Panc1 (cell line): ENCODE measurements at regions not wholly inside any gene's neighbourhood (a gene's known extent, or its start where the extent isn't known, plus 50 kb on each side); places are given as distances from the start of the nearest gene placed in this dataset.

ENCODE experiments used
- ATAC-seq: fragments of 200-7000 bp; cut with Tn5 transposase; 2 replicates; pipeline ENCODE4 v1.9.1; 2020; ENCODE audit warnings: mild to moderate bottlenecking, moderate library complexity
- BruUV-seq: library from RNA; stranded (reverse); fragments of 400-500 nt; replicated peaks from 2 replicates; lab custom pipeline; 2021; lab: Mats Ljungman, UMichigan
- CTCF ChIA-PET: fragments of 300-600 bp; sonication (Branson Sonifier 250); formaldehyde crosslinking; loops from one replicate; lab custom pipeline; 2022; ENCODE audit warnings: antibody characterized with exemption; lab: Charles Lee
- POLR2A ChIA-PET: fragments of 300-600 bp; sonication (Branson Sonifier 250); formaldehyde crosslinking; loops from one replicate; lab custom pipeline; 2022; ENCODE audit warnings: antibody characterized with exemption; lab: Charles Lee
- DNase-seq: peaks from one replicate; pipeline ENCODE4 v3.0.0-alpha.2; 2010; ENCODE audit warnings: low read depth, low spot score
- H3K27ac ChIP-seq: 2 replicates; pipeline ENCODE4 v1.5.1; 2011; ENCODE audit warnings: mild to moderate bottlenecking, low read length, inconsistent platforms
- H3K27me3 ChIP-seq: fragments of 200-500 bp; sonication (Bioruptor generic); 2 replicates; pipeline ENCODE4 v1.6.0; 2014; ENCODE audit warnings: low read length, inconsistent platforms; ENCODE audit not compliant: control insufficient read depth, insufficient read depth
- H3K36me3 ChIP-seq: fragments of 200-500 bp; sonication (Bioruptor generic); 2 replicates; pipeline ENCODE4 v1.5.1; 2014; ENCODE audit warnings: inconsistent platforms, mild to moderate bottlenecking, low read length, moderate library complexity; ENCODE audit not compliant: control insufficient read depth, insufficient read depth
- H3K4me1 ChIP-seq: 2 replicates; pipeline ENCODE4 v1.5.1; 2011; ENCODE audit warnings: inconsistent platforms, mild to moderate bottlenecking, low read length, moderate library complexity; ENCODE audit not compliant: control insufficient read depth, insufficient read depth
- H3K4me3 ChIP-seq, 2 experiments: 2 replicates each; pipeline ENCODE4 v1.5.1; 2011 to 2012; ENCODE audit warnings: low read depth in 2 of 2, low read length in 2 of 2, mild to moderate bottlenecking in 2 of 2, inconsistent platforms in 1 of 2, moderate library complexity in 1 of 2
- H3K9me3 ChIP-seq: fragments of 200-500 bp; sonication (Bioruptor generic); 2 replicates; pipeline ENCODE4 v1.5.1; 2014; ENCODE audit warnings: low read depth, mild to moderate bottlenecking, inconsistent platforms, low read length, moderate library complexity; ENCODE audit not compliant: control insufficient read depth, insufficient read depth
- CTCF ChIP-seq: fragments of 450-650 bp; IDR thresholded peaks from 2 replicates; pipeline ENCODE4 v1.5.1; 2017; ENCODE audit warnings: mild to moderate bottlenecking
- POLR2AphosphoS5 ChIP-seq: IDR thresholded peaks from 2 replicates; pipeline ENCODE4 v1.6.1; 2012; ENCODE audit warnings: mild to moderate bottlenecking, low read depth, low read length, moderate library complexity
- SIN3A ChIP-seq: IDR thresholded peaks from 2 replicates; pipeline ENCODE4 v1.6.1; 2012; ENCODE audit warnings: low read depth, mild to moderate bottlenecking, low read length, moderate library complexity, borderline replicate concordance; ENCODE audit not compliant: insufficient read depth
- TCF7L2 ChIP-seq: IDR thresholded peaks from 2 replicates; pipeline ENCODE4 v1.6.1; 2011; ENCODE audit warnings: mild to moderate bottlenecking, low read depth, low read length, inconsistent platforms
- in situ Hi-C: cut with HindIII; loops from 2 replicates; pipeline ENCODE4 v1.10.0; 2016; ENCODE audit warnings: low sequenced_read_pairs, low pct_unique_long_range_greater_than_20kb
- intact Hi-C: fragments of 100-400 bp; cut with micrococcal nuclease; formaldehyde crosslinking; loops from one replicate; pipeline ENCODE4 v1.10.0; 2022; ENCODE audit not compliant: unreplicated experiment
- TF ChIP-seq, protein P1 (sequence below), 2 experiments: IDR thresholded peaks; 2 replicates each; pipeline ENCODE4 v1.6.1; 2011 to 2012; ENCODE audit warnings: low read depth in 2 of 2, control low read depth in 1 of 2, low read length in 1 of 2, mild to moderate bottlenecking in 1 of 2, moderate library complexity in 1 of 2; ENCODE audit not compliant: insufficient read depth in 1 of 2

DNA sequence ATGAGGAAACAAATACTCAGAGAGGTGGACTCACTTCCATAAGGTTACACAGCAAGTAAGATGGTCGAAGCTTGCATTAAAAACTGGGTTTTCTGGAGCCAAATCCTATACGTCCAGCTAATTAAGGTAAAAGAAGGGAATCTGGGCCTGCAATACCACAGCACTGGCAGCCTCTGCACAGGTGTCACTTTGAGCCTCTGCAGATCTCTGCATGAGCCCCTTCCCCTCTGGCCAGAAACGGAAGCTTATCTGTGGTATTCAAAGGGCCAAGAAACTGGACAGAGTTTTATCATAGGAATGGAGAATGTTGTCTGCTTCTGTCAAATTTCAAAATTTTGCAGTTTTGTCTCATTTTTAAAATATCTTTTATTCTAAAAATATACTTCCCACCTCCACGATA is 76.1 kb downstream of the OSR1 start:
- no TSS peak for BruUV-seq
- no peak for DNase-seq

DNA sequence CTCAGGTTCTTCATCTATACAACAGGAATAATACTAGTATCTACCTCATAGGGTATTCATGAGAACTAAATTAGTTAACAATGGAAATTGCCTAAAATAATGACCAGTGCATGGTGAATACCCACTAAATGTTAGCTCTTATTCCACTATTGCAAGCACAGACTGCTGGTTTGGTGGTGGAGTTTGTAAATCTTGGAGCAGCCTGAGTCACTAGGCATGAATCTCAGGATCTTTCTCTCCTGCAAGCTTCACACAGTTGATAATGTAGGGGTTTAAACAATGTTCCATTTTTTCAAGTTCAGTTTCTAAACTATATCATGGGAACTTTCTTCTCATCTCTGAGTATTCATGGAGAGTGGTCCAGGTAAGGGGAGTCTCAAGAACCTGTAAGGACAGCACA is 84.0 kb downstream of the OSR1 start:
- CTCF ChIA-PET = no interaction called here
- no peak overlapping the region for H3K4me3 ChIP-seq
- DNase-seq (no peak), ATAC-seq (no peak)
- no TSS peak for BruUV-seq
- TF ChIP-seq POLR2AphosphoS5 (no peak), CTCF (no peak), TCF7L2 (no peak), SIN3A (no peak)
- TF ChIP-seq, protein P1, sequence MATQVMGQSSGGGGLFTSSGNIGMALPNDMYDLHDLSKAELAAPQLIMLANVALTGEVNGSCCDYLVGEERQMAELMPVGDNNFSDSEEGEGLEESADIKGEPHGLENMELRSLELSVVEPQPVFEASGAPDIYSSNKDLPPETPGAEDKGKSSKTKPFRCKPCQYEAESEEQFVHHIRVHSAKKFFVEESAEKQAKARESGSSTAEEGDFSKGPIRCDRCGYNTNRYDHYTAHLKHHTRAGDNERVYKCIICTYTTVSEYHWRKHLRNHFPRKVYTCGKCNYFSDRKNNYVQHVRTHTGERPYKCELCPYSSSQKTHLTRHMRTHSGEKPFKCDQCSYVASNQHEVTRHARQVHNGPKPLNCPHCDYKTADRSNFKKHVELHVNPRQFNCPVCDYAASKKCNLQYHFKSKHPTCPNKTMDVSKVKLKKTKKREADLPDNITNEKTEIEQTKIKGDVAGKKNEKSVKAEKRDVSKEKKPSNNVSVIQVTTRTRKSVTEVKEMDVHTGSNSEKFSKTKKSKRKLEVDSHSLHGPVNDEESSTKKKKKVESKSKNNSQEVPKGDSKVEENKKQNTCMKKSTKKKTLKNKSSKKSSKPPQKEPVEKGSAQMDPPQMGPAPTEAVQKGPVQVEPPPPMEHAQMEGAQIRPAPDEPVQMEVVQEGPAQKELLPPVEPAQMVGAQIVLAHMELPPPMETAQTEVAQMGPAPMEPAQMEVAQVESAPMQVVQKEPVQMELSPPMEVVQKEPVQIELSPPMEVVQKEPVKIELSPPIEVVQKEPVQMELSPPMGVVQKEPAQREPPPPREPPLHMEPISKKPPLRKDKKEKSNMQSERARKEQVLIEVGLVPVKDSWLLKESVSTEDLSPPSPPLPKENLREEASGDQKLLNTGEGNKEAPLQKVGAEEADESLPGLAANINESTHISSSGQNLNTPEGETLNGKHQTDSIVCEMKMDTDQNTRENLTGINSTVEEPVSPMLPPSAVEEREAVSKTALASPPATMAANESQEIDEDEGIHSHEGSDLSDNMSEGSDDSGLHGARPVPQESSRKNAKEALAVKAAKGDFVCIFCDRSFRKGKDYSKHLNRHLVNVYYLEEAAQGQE (IDR thresholded peaks at IDR 0.05; ENCODE audit: insufficient read depth in 1 of 2, low read depth in 2 of 2, low read length in 1 of 2) = no peak
- no peaks in the 10 kb centered on the region for H3K36me3 ChIP-seq
- H3K27ac ChIP-seq = no peak overlapping the region
- in situ Hi-C loops (no loop called here), intact Hi-C loops (no loop called here)
- no peaks in the 10 kb centered on the region for H3K4me1 ChIP-seq
- H3K27me3 ChIP-seq = no peaks in the 10 kb centered on the region
- POLR2A ChIA-PET = no interaction called here
- H3K9me3 ChIP-seq = no peaks in the 10 kb centered on the region

More for the DNA sequence above, 76.1 kb downstream of the OSR1 start:
- intact Hi-C loops = no loop called here
- H3K36me3 ChIP-seq = no peaks in the 10 kb centered on the region
- ATAC-seq = no peak
- H3K4me3 ChIP-seq = no peak overlapping the region
- no peaks in the 10 kb centered on the region for H3K27me3 ChIP-seq
- no peaks in the 10 kb centered on the region for H3K4me1 ChIP-seq
- H3K9me3 ChIP-seq = no peaks in the 10 kb centered on the region
- CTCF ChIA-PET = no interaction called here
- POLR2A ChIA-PET = no interaction called here
- in situ Hi-C loops = no loop called here
- H3K27ac ChIP-seq = no peak overlapping the region
- no peak for TF ChIP-seq CTCF
- no peak for TF ChIP-seq SIN3A
- TF ChIP-seq, protein P1 (IDR thresholded peaks at IDR 0.05; ENCODE audit: insufficient read depth in 1 of 2, low read depth in 2 of 2, low read length in 1 of 2) = no peak
- no peak for TF ChIP-seq TCF7L2
